HEK293 (cell line): ENCODE measurements at regions not wholly inside any gene's neighbourhood (a gene's known extent, or its start where the extent isn't known, plus 50 kb on each side); places are given as distances from the start of the nearest gene placed in this dataset.

ENCODE experiments used
- CTCF ChIA-PET: fragments of 350-600 bp; formaldehyde crosslinking; extraction: SDS; loops from one replicate; lab custom pipeline; 2021; ENCODE audit warnings: antibody characterized with exemption; lab: Yijun Ruan, JAX
- POLR2A ChIA-PET: fragments of 300-600 bp; formaldehyde crosslinking; extraction: SDS; loops from one replicate; lab custom pipeline; 2020; ENCODE audit warnings: antibody characterized with exemption, inconsistent platforms; lab: Yijun Ruan, JAX
- H3K27ac ChIP-seq: fragments of 200-500 bp; sonication (Bioruptor generic); 2 replicates; pipeline ENCODE4 v1.5.1; 2014; ENCODE audit warnings: low read depth, low read length, control low read depth, inconsistent platforms; ENCODE audit errors: extremely low read depth
- H3K36me3 ChIP-seq, 2 experiments: fragments of 200-500 bp in 1 of 2; sonication (Bioruptor generic) in 1 of 2; 1 replicate in 1 of 2; 2 replicates in 1 of 2; pipeline ENCODE4 v1.5.1; 2014 to 2017; ENCODE audit warnings: inconsistent platforms in 2 of 2, low read length in 2 of 2; ENCODE audit not compliant: control insufficient read depth in 2 of 2, insufficient read depth in 1 of 2
- H3K4me1 ChIP-seq: fragments of 200-500 bp; sonication (Bioruptor generic); 2 replicates; pipeline ENCODE4 v1.5.1; 2014; ENCODE audit warnings: mild to moderate bottlenecking, low read length, inconsistent platforms; ENCODE audit not compliant: control insufficient read depth, insufficient read depth
- H3K4me3 ChIP-seq: 2 replicates; pipeline ENCODE4 v1.5.1; 2011; ENCODE audit warnings: low read depth, mild to moderate bottlenecking, control low read depth, low read length, moderate library complexity
- H3K9me3 ChIP-seq: fragments of 200-500 bp; sonication (Bioruptor generic); 2 replicates; pipeline ENCODE4 v1.5.1; 2014; ENCODE audit warnings: low read depth, low read length, inconsistent platforms; ENCODE audit not compliant: control insufficient read depth, insufficient read depth
- BCL11A ChIP-seq: fragments of 450-650 bp; formaldehyde crosslinking; IDR thresholded peaks from 2 replicates; pipeline ENCODE4 v1.5.1; 2016; ENCODE audit warnings: low read depth, missing biosample characterization, missing genetic modification characterization
- FEZF1 ChIP-seq: fragments of 450-650 bp; formaldehyde crosslinking; IDR thresholded peaks from 2 replicates; pipeline ENCODE4 v1.5.1; 2016; ENCODE audit warnings: missing biosample characterization, missing genetic modification characterization
- GLIS2 ChIP-seq: fragments of 450-650 bp; formaldehyde crosslinking; IDR thresholded peaks from 2 replicates; pipeline ENCODE4 v1.5.1; 2016; ENCODE audit warnings: missing biosample characterization, missing genetic modification characterization
- KLF1 ChIP-seq: fragments of 450-650 bp; formaldehyde crosslinking; IDR thresholded peaks from 2 replicates; pipeline ENCODE4 v1.5.1; 2016; ENCODE audit warnings: missing biosample characterization, missing genetic modification characterization
- KLF7 ChIP-seq: fragments of 450-650 bp; formaldehyde crosslinking; IDR thresholded peaks from 2 replicates; pipeline ENCODE4 v1.5.1; 2016; ENCODE audit warnings: missing biosample characterization, missing genetic modification characterization, borderline replicate concordance
- MYNN ChIP-seq: fragments of 450-650 bp; formaldehyde crosslinking; IDR thresholded peaks from 2 replicates; pipeline ENCODE4 v1.5.1; 2016; ENCODE audit warnings: missing biosample characterization, missing genetic modification characterization, borderline replicate concordance
- SETDB1 ChIP-seq: IDR thresholded peaks from one replicate; pipeline ENCODE4 v1.6.1; 2017; ENCODE audit warnings: mild to moderate bottlenecking, low read length, moderate library complexity, mixed read lengths; ENCODE audit not compliant: insufficient read length
- SP2 ChIP-seq: fragments of 450-650 bp; formaldehyde crosslinking; IDR thresholded peaks from 2 replicates; pipeline ENCODE4 v1.5.1; 2016; ENCODE audit warnings: missing biosample characterization, missing genetic modification characterization
- TRIM28 ChIP-seq: IDR thresholded peaks from 2 replicates; pipeline ENCODE4 v1.6.1; 2011; ENCODE audit warnings: low read length, control low read depth, borderline replicate concordance
- ZFP37 ChIP-seq: fragments of 450-650 bp; formaldehyde crosslinking; IDR thresholded peaks from 2 replicates; pipeline ENCODE4 v1.5.1; 2016; ENCODE audit warnings: missing biosample characterization, missing genetic modification characterization
- ZNF121 ChIP-seq: fragments of 450-650 bp; formaldehyde crosslinking; IDR thresholded peaks from 2 replicates; pipeline ENCODE4 v1.5.1; 2016; ENCODE audit warnings: missing biosample characterization, missing genetic modification characterization
- ZNF138 ChIP-seq: fragments of 450-650 bp; formaldehyde crosslinking; IDR thresholded peaks from 2 replicates; pipeline ENCODE4 v1.5.1; 2016; ENCODE audit warnings: missing biosample characterization, missing genetic modification characterization, borderline replicate concordance
- ZNF157 ChIP-seq: fragments of 450-650 bp; formaldehyde crosslinking; IDR thresholded peaks from 2 replicates; pipeline ENCODE4 v1.5.1; 2016; ENCODE audit warnings: missing biosample characterization, missing genetic modification characterization
- ZNF184 ChIP-seq: fragments of 450-650 bp; IDR thresholded peaks from 2 replicates; pipeline ENCODE4 v1.5.1; 2018; ENCODE audit warnings: missing biosample characterization, mild to moderate bottlenecking, missing genetic modification characterization
- ZNF2 ChIP-seq: fragments of 450-650 bp; formaldehyde crosslinking; IDR thresholded peaks from 2 replicates; pipeline ENCODE4 v1.5.1; 2016; ENCODE audit warnings: missing biosample characterization, missing genetic modification characterization
- ZNF248 ChIP-seq: fragments of 450-650 bp; formaldehyde crosslinking; IDR thresholded peaks from 2 replicates; pipeline ENCODE4 v1.5.1; 2017; ENCODE audit warnings: missing biosample characterization, missing genetic modification characterization
- ZNF335 ChIP-seq: fragments of 450-650 bp; formaldehyde crosslinking; conservative IDR thresholded peaks from 2 replicates; pipeline ENCODE4 v1.5.1; 2016; ENCODE audit warnings: missing biosample characterization, missing genetic modification characterization
- ZNF404 ChIP-seq: fragments of 450-650 bp; formaldehyde crosslinking; IDR thresholded peaks from 2 replicates; pipeline ENCODE4 v1.5.1; 2017; ENCODE audit warnings: missing biosample characterization, missing genetic modification characterization
- ZNF426 ChIP-seq: fragments of 450-650 bp; formaldehyde crosslinking; IDR thresholded peaks from 2 replicates; pipeline ENCODE4 v1.5.1; 2017; ENCODE audit warnings: missing biosample characterization, missing genetic modification characterization, mild to moderate bottlenecking, inconsistent platforms, moderate library complexity
- ZNF529 ChIP-seq: fragments of 450-650 bp; formaldehyde crosslinking; IDR thresholded peaks from 2 replicates; pipeline ENCODE4 v1.5.1; 2017; ENCODE audit warnings: missing genetic modification characterization, missing biosample characterization; ENCODE audit not compliant: insufficient replicate concordance
- ZNF530 ChIP-seq: fragments of 450-650 bp; formaldehyde crosslinking; IDR thresholded peaks from 2 replicates; pipeline ENCODE4 v1.5.1; 2016; ENCODE audit warnings: low read depth, missing biosample characterization, missing genetic modification characterization
- ZNF561 ChIP-seq: fragments of 450-650 bp; IDR thresholded peaks from 2 replicates; pipeline ENCODE4 v1.5.1; 2018; ENCODE audit warnings: missing biosample characterization, missing genetic modification characterization, borderline replicate concordance
- ZNF658 ChIP-seq: fragments of 450-650 bp; formaldehyde crosslinking; IDR thresholded peaks from 2 replicates; pipeline ENCODE4; 2016; ENCODE audit warnings: missing biosample characterization, missing genetic modification characterization
- ZNF792 ChIP-seq: fragments of 450-650 bp; formaldehyde crosslinking; IDR thresholded peaks from 2 replicates; pipeline ENCODE4 v1.5.1; 2016; ENCODE audit warnings: missing biosample characterization, missing genetic modification characterization
- ZSCAN5A ChIP-seq: fragments of 450-650 bp; formaldehyde crosslinking; IDR thresholded peaks from 2 replicates; pipeline ENCODE4 v1.5.1; 2016; ENCODE audit warnings: missing biosample characterization, missing genetic modification characterization

GRCh38 chr1:228897901-228898300, 162.6 kb downstream of the RHOU start:
- CTCF ChIA-PET, result interaction anchor here (1.4 kb wide), 1 partner anchor 330 kb away, joined by 5 read pairs; no protein-coding TSS in a partner anchor
- peaks cover 37% of the 10 kb centered on the region for H3K4me1 ChIP-seq
- POLR2A ChIA-PET, result no interaction called here
- TF ChIP-seq ZNF792 (tag by site-specific recombination) (no peak), TRIM28 (no peak), SETDB1 (no peak), ZNF561 (tag by site-specific recombination) (no peak), ZNF404 (tag by site-specific recombination) (no peak), ZNF335 (tag by site-specific recombination) (no peak), BCL11A (tag by site-specific recombination) (no peak), ZNF184 (no peak), MYNN (tag by site-specific recombination) (no peak), FEZF1 (tag by site-specific recombination) (no peak), ZNF157 (tag by site-specific recombination) (no peak), ZSCAN5A (no peak), ZNF426 (tag by site-specific recombination) (no peak), ZNF121 (tag by site-specific recombination) (no peak), ZNF529 (tag by site-specific recombination) (no peak)
- H3K36me3 ChIP-seq, result no peaks in the 10 kb centered on the region
- no peak overlapping the region for H3K27ac ChIP-seq
- no peaks in the 10 kb centered on the region for H3K9me3 ChIP-seq
- no peak overlapping the region for H3K4me3 ChIP-seq

- ChIA-PET CTCF (interaction anchor here (0.5 to 1.4 kb wide), 2 partner anchors 51 to 329 kb away, joined by 5 to 6 read pairs; no protein-coding TSS in a partner anchor), POLR2A (no interaction called here)
- H3K4me3 ChIP-seq, result no peak overlapping the region
- H3K9me3 ChIP-seq, result no peaks in the 10 kb centered on the region
- H3K4me1 ChIP-seq, result peaks cover 42% of the 10 kb centered on the region
- H3K27ac ChIP-seq, result no peak overlapping the region; the same call in 1 of the 2 replicates
- TF ChIP-seq ZNF658 (tag by site-specific recombination), result no peak
- no peak for TF ChIP-seq ZFP37 (tag by site-specific recombination)
- TF ChIP-seq ZNF530 (tag by site-specific recombination), result no peak
- TF ChIP-seq ZNF138 (tag by site-specific recombination), result no peak
- TF ChIP-seq SETDB1, result no peak
- no peak for TF ChIP-seq GLIS2 (tag by site-specific recombination)
- TF ChIP-seq ZNF2 (tag by site-specific recombination), result no peak
- TF ChIP-seq ZNF184, result no peak
- TF ChIP-seq ZNF248 (tag by site-specific recombination), result no peak
- TF ChIP-seq KLF1 (tag by site-specific recombination), result no peak
- TF ChIP-seq SP2 (tag by site-specific recombination), result no peak
- no peak for TF ChIP-seq KLF7 (tag by site-specific recombination)
- TF ChIP-seq, all 188 proteins: peak for 0
- no peaks in the 10 kb centered on the region for H3K36me3 ChIP-seq
Measured at GRCh38 chr1:228898582-228898992, 163.3 kb downstream of the RHOU start.
